ENCODE measurements at regions not wholly inside any gene's neighbourhood (a gene's known extent, or its start where the extent isn't known, plus 50 kb on each side); places are given as distances from the start of the nearest gene placed in this dataset.
"Not testable (repeated sequence)": the region's sequence is repeated elsewhere in the genome, so short reads cannot be mapped to it uniquely, and the experiment has no call there.

- DNase-seq, result no peak
Measured at GRCh38 chr1:242613266-242613815, 88.8 kb upstream of the PLD5 start.

- DNase-seq, result no peak
Measured at GRCh38 chr1:242610209-242610608, 85.7 kb upstream of the PLD5 start.

- DNase-seq, result no peak
Measured at GRCh38 chr1:242605521-242605920, 81.0 kb upstream of the PLD5 start.

GRCh38 chr1:242602001-242602400 lies 77.5 kb upstream of the PLD5 start:
- no peak for DNase-seq

GRCh38 chr1:242593756-242594155 lies 69.3 kb upstream of the PLD5 start:
- DNase-seq, result not testable (repeated sequence)

GRCh38 chr1:242586360-242586680 lies 61.8 kb upstream of the PLD5 start:
- DNase-seq, result no peak

- DNase-seq, result no peak
Measured at GRCh38 chr1:242585616-242586359, 61.3 kb upstream of the PLD5 start.

- DNase-seq, result no peak
Measured at GRCh38 chr1:242582669-242583068, 58.2 kb upstream of the PLD5 start.

- no peak for DNase-seq
Measured at GRCh38 chr1:242579528-242580235, 55.2 kb upstream of the PLD5 start.

Measured in activated effector memory CD4-positive, alpha-beta T cell treated with anti-CD3 and anti-CD28 coated beads, Interleukin-2, amount 50 U/mL, for 16 hours (primary cell).